GM12878 (cell line): ENCODE measurements at regions not wholly inside any gene's neighbourhood (a gene's known extent, or its start where the extent isn't known, plus 50 kb on each side); places are given as distances from the start of the nearest gene placed in this dataset.

Experiments
- ATAC-seq: fragments of 200-7000 bp; cut with Tn5 transposase; 3 replicates; pipeline ENCODE4 v1.9.1; 2020; ENCODE audit warnings: mild to moderate bottlenecking, moderate library complexity
- BruUV-seq: library from RNA; stranded (reverse); fragments of 400-500 nt; replicated peaks from 2 replicates; lab custom pipeline; 2021; lab: Mats Ljungman, UMichigan
- CTCF ChIA-PET: fragments of 300-600 bp; sonication (Branson Sonifier 250); formaldehyde crosslinking; extraction: SDS; loops from one replicate; lab custom pipeline; 2021; ENCODE audit warnings: inconsistent platforms; lab: Yijun Ruan, JAX
- POLR2A ChIA-PET: fragments of 350-600 bp; formaldehyde crosslinking; extraction: SDS; loops from one replicate; lab custom pipeline; 2021; ENCODE audit warnings: inconsistent platforms; lab: Charles Lee
- RAD21 ChIA-PET: fragments of 300-600 bp; sonication (Branson Sonifier 250); formaldehyde crosslinking; loops from one replicate; lab custom pipeline; 2023; ENCODE audit warnings: antibody characterized with exemption; ENCODE audit not compliant: unreplicated experiment; lab: Charles Lee
- SMC1A ChIA-PET: fragments of 300-600 bp; sonication (Branson Sonifier 250); formaldehyde crosslinking; loops from one replicate; lab custom pipeline; 2023; ENCODE audit not compliant: unreplicated experiment, uncharacterized antibody; lab: Charles Lee
- DNase-seq: peaks from one replicate; pipeline ENCODE4 v3.0.0-alpha.2; 2011; ENCODE audit warnings: low read depth, low spot score
- FAIRE-seq: peaks from 3 replicates; lab custom pipeline; 2011; peaks lifted over from hg19 to GRCh38; lab: Jason Lieb, UNC
- H2AFZ ChIP-seq: 2 replicates; pipeline ENCODE4 v1.6.0; 2011; ENCODE audit warnings: low read depth, low read length, control low read depth; ENCODE audit not compliant: control insufficient read depth
- H3K27ac ChIP-seq: 2 replicates; pipeline ENCODE4 v1.5.1; 2011; ENCODE audit warnings: control low read depth; ENCODE audit not compliant: control insufficient read depth, insufficient read depth
- H3K27me3 ChIP-seq, 2 experiments: replicated peaks in 1 of 2; 2 replicates each; pipeline versions ENCODE4 v1.6.0 to v1.6.1; 2011; ENCODE audit warnings: low read length in 1 of 2; ENCODE audit not compliant: control insufficient read depth in 2 of 2, insufficient read depth in 2 of 2
- H3K36me3 ChIP-seq, 2 experiments: 2 replicates each; pipeline ENCODE4 v1.5.1; 2011; ENCODE audit warnings: low read length in 1 of 2; ENCODE audit not compliant: control insufficient read depth in 2 of 2, insufficient read depth in 2 of 2
- H3K4me1 ChIP-seq: 2 replicates; pipeline ENCODE4 v1.6.1; 2011; ENCODE audit warnings: mild to moderate bottlenecking, low read length, moderate library complexity, mixed read lengths; ENCODE audit not compliant: control insufficient read depth, insufficient read depth
- H3K4me2 ChIP-seq: 2 replicates; pipeline ENCODE4 v1.6.0; 2011; ENCODE audit warnings: control low read depth; ENCODE audit not compliant: control insufficient read depth, insufficient read depth
- H3K4me3 ChIP-seq: fragments of 200-600 bp; sonication (generic); 2 replicates; pipeline ENCODE4 v1.5.1; 2016
- H3K79me2 ChIP-seq: 2 replicates; pipeline ENCODE4 v1.6.0; 2011; ENCODE audit warnings: low read length; ENCODE audit not compliant: control insufficient read depth, insufficient read depth
- H3K9ac ChIP-seq: 2 replicates; pipeline ENCODE4 v1.8.0; 2011; ENCODE audit warnings: low read length, control low read depth, mixed read lengths; ENCODE audit not compliant: control insufficient read depth, insufficient read depth
- H3K9me3 ChIP-seq: replicated peaks from 3 replicates; pipeline ENCODE4 v1.5.1; 2011; ENCODE audit warnings: mild to moderate bottlenecking, low read length; ENCODE audit not compliant: control insufficient read depth, insufficient read depth
- H4K20me1 ChIP-seq: 2 replicates; pipeline ENCODE4 v1.6.0; 2011; ENCODE audit not compliant: control insufficient read depth, insufficient read depth
- BRCA1 ChIP-seq: IDR thresholded peaks from 2 replicates; pipeline ENCODE4 v1.6.1; 2011; ENCODE audit warnings: low read depth, low read length, improper control_type of control experiment
- CBFB ChIP-seq: IDR thresholded peaks from 2 replicates; pipeline ENCODE4 v1.6.1; 2016; ENCODE audit warnings: antibody characterized with exemption, low read depth
- EGR1 ChIP-seq, 2 experiments: IDR thresholded peaks; 1 replicate in 1 of 2; 2 replicates in 1 of 2; pipeline ENCODE4 v1.6.1; 2011 to 2012; ENCODE audit warnings: low read depth in 2 of 2, low read length in 2 of 2, borderline replicate concordance in 1 of 2, mild to moderate bottlenecking in 1 of 2, moderate library complexity in 1 of 2
- HDAC6 ChIP-seq: fragments of 200-600 bp; sonication (generic); IDR thresholded peaks from one replicate; pipeline ENCODE4 v1.8.0; 2017; ENCODE audit warnings: antibody characterized with exemption; ENCODE audit not compliant: unreplicated experiment
- NFXL1 ChIP-seq: fragments of 450-650 bp; IDR thresholded peaks from 2 replicates; pipeline ENCODE4 v1.6.1; 2017; ENCODE audit warnings: antibody characterized with exemption, mild to moderate bottlenecking, borderline replicate concordance
- NFYA ChIP-seq: IDR thresholded peaks from 2 replicates; pipeline ENCODE4 v1.6.1; 2011; ENCODE audit warnings: low read depth, mild to moderate bottlenecking, low read length, improper control_type of control experiment, borderline replicate concordance
- SIN3A ChIP-seq: IDR thresholded peaks from 2 replicates; pipeline ENCODE4 v1.6.1; 2012; ENCODE audit warnings: low read depth, low read length, improper control_type of control experiment
- STAT3 ChIP-seq: IDR thresholded peaks from 2 replicates; pipeline ENCODE4 v1.6.1; 2011; ENCODE audit warnings: low read depth, low read length, improper control_type of control experiment
- TARDBP ChIP-seq: IDR thresholded peaks from 2 replicates; pipeline ENCODE4 v1.6.1; 2016; ENCODE audit warnings: borderline replicate concordance
- TCF7 ChIP-seq: IDR thresholded peaks from 2 replicates; pipeline ENCODE4 v1.6.1; 2014; ENCODE audit warnings: antibody characterized with exemption, borderline replicate concordance
- WGBS: methylation state at CpG from one replicate; pipeline ENCODE4 v1.1.6; 2016; ENCODE audit warnings: low lambda C conversion rate; ENCODE audit not compliant: insufficient replicate concordance, insufficient coverage; ENCODE audit errors: missing lambda C conversion rate; 5-methylcytosine and 5-hydroxymethylcytosine counted together
- in situ Hi-C: fragments of 300-500 bp; cut with MboI; formaldehyde crosslinking; loops from 9 replicates; pipeline ENCODE4 v1.14.3; 2018; ENCODE audit warnings: mixed read lengths
- intact Hi-C: fragments of 100-400 bp; cut with micrococcal nuclease; formaldehyde crosslinking; loops from one replicate; pipeline ENCODE4 v1.14.2; 2022; ENCODE audit not compliant: unreplicated experiment
- TF ChIP-seq, protein P1 (sequence below): fragments of 450-650 bp; formaldehyde crosslinking; IDR thresholded peaks from 2 replicates; pipeline ENCODE4 v1.4.0; 2020; ENCODE audit warnings: mild to moderate bottlenecking, moderate library complexity
- TF ChIP-seq, protein P2 (sequence below): fragments of 450-650 bp; IDR thresholded peaks from 2 replicates; pipeline ENCODE4 v1.6.1; 2016; ENCODE audit warnings: mild to moderate bottlenecking
- TF ChIP-seq, protein P3 (sequence below): fragments of 450-650 bp; IDR thresholded peaks from 2 replicates; pipeline ENCODE4 v1.6.1; 2016; ENCODE audit warnings: mild to moderate bottlenecking, moderate library complexity, borderline replicate concordance
- TF ChIP-seq, protein P4 (sequence below): IDR thresholded peaks from 2 replicates; pipeline ENCODE4 v1.6.1; 2011; ENCODE audit warnings: low read depth, low read length, improper control_type of control experiment, borderline replicate concordance

DNA sequence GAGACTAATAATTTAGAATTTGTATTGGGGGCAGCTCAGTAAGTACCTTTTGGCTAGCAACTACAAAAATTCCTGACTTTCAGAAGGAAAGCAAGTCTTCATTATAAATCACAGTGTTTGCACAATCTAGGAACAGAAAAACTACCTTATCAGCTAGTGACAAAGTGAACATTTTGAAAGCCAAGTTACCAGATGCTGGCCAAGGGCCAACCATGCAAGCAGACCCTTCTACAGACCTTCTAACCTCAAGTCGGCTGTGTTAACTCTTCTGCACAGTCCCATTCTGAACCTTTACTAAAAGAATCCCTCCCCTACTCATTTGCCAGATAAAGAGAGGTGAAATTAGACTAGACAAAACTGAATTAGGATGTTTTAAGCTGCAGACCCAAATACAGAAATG is 341.9 kb downstream of the COL12A1 start:
- H3K27me3 ChIP-seq, result no peaks in the 10 kb centered on the region
- POLR2A ChIA-PET, result no interaction called here
- FAIRE-seq, result no peak
- H3K4me3 ChIP-seq, result no peak overlapping the region
- CTCF ChIA-PET, result no interaction called here
- RAD21 ChIA-PET, result no interaction called here
- no peak overlapping the region for H3K4me2 ChIP-seq
- no peak overlapping the region for H2AFZ ChIP-seq
- H3K79me2 ChIP-seq, result no peaks in the 10 kb centered on the region
- SMC1A ChIA-PET, result interaction anchor here (0.5 kb wide), 2 partner anchors 11 to 1260 kb away, joined by 3 read pairs; no protein-coding TSS in a partner anchor
- no peak for DNase-seq
- H3K4me1 ChIP-seq, result no peaks in the 10 kb centered on the region
- no TSS peak for BruUV-seq
- in situ Hi-C loops (no loop called here), intact Hi-C loops (no loop called here)
- H4K20me1 ChIP-seq, result no peaks in the 10 kb centered on the region
- WGBS, result 0% methylated on average over 1 of the region's 1 CpG
- no peaks in the 10 kb centered on the region for H3K36me3 ChIP-seq
- H3K9me3 ChIP-seq, result no peaks in the 10 kb centered on the region
- ATAC-seq, result no peak
- H3K27ac ChIP-seq, result no peak overlapping the region
- no peak overlapping the region for H3K9ac ChIP-seq
- no peak for TF ChIP-seq SIN3A
- no peak for TF ChIP-seq EGR1 (IDR thresholded peaks at IDR 0.05; ENCODE audit: borderline replicate concordance in 1 of 2, low read depth in 2 of 2, low read length in 2 of 2)
- no peak for TF ChIP-seq STAT3
- TF ChIP-seq, protein P1, sequence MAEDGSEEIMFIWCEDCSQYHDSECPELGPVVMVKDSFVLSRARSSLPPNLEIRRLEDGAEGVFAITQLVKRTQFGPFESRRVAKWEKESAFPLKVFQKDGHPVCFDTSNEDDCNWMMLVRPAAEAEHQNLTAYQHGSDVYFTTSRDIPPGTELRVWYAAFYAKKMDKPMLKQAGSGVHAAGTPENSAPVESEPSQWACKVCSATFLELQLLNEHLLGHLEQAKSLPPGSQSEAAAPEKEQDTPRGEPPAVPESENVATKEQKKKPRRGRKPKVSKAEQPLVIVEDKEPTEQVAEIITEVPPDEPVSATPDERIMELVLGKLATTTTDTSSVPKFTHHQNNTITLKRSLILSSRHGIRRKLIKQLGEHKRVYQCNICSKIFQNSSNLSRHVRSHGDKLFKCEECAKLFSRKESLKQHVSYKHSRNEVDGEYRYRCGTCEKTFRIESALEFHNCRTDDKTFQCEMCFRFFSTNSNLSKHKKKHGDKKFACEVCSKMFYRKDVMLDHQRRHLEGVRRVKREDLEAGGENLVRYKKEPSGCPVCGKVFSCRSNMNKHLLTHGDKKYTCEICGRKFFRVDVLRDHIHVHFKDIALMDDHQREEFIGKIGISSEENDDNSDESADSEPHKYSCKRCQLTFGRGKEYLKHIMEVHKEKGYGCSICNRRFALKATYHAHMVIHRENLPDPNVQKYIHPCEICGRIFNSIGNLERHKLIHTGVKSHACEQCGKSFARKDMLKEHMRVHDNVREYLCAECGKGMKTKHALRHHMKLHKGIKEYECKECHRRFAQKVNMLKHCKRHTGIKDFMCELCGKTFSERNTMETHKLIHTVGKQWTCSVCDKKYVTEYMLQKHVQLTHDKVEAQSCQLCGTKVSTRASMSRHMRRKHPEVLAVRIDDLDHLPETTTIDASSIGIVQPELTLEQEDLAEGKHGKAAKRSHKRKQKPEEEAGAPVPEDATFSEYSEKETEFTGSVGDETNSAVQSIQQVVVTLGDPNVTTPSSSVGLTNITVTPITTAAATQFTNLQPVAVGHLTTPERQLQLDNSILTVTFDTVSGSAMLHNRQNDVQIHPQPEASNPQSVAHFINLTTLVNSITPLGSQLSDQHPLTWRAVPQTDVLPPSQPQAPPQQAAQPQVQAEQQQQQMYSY (CRISPR knock-in tag), result no peak
- TF ChIP-seq HDAC6, result no peak
- TF ChIP-seq BRCA1, result no peak
- TF ChIP-seq NFYA, result no peak
- TF ChIP-seq, protein P2, sequence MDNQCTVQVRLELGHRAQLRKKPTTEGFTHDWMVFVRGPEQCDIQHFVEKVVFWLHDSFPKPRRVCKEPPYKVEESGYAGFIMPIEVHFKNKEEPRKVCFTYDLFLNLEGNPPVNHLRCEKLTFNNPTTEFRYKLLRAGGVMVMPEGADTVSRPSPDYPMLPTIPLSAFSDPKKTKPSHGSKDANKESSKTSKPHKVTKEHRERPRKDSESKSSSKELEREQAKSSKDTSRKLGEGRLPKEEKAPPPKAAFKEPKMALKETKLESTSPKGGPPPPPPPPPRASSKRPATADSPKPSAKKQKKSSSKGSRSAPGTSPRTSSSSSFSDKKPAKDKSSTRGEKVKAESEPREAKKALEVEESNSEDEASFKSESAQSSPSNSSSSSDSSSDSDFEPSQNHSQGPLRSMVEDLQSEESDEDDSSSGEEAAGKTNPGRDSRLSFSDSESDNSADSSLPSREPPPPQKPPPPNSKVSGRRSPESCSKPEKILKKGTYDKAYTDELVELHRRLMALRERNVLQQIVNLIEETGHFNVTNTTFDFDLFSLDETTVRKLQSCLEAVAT, result no peak
- no peak for TF ChIP-seq NFXL1
- no peak for TF ChIP-seq TCF7
- TF ChIP-seq, protein P3, sequence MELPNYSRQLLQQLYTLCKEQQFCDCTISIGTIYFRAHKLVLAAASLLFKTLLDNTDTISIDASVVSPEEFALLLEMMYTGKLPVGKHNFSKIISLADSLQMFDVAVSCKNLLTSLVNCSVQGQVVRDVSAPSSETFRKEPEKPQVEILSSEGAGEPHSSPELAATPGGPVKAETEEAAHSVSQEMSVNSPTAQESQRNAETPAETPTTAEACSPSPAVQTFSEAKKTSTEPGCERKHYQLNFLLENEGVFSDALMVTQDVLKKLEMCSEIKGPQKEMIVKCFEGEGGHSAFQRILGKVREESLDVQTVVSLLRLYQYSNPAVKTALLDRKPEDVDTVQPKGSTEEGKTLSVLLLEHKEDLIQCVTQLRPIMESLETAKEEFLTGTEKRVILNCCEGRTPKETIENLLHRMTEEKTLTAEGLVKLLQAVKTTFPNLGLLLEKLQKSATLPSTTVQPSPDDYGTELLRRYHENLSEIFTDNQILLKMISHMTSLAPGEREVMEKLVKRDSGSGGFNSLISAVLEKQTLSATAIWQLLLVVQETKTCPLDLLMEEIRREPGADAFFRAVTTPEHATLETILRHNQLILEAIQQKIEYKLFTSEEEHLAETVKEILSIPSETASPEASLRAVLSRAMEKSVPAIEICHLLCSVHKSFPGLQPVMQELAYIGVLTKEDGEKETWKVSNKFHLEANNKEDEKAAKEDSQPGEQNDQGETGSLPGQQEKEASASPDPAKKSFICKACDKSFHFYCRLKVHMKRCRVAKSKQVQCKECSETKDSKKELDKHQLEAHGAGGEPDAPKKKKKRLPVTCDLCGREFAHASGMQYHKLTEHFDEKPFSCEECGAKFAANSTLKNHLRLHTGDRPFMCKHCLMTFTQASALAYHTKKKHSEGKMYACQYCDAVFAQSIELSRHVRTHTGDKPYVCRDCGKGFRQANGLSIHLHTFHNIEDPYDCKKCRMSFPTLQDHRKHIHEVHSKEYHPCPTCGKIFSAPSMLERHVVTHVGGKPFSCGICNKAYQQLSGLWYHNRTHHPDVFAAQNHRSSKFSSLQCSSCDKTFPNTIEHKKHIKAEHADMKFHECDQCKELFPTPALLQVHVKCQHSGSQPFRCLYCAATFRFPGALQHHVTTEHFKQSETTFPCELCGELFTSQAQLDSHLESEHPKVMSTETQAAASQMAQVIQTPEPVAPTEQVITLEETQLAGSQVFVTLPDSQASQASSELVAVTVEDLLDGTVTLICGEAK, result no peak
- TF ChIP-seq TARDBP, result no peak
- TF ChIP-seq, protein P4, sequence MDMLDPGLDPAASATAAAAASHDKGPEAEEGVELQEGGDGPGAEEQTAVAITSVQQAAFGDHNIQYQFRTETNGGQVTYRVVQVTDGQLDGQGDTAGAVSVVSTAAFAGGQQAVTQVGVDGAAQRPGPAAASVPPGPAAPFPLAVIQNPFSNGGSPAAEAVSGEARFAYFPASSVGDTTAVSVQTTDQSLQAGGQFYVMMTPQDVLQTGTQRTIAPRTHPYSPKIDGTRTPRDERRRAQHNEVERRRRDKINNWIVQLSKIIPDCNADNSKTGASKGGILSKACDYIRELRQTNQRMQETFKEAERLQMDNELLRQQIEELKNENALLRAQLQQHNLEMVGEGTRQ, result no peak
- no peak for TF ChIP-seq CBFB
